H1 (cell line): ENCODE measurements at regions not wholly inside any gene's neighbourhood (a gene's known extent, or its start where the extent isn't known, plus 50 kb on each side); places are given as distances from the start of the nearest gene placed in this dataset.

Experiments
- CTCF ChIA-PET: fragments of 300-600 bp; sonication (Branson Sonifier 250); formaldehyde crosslinking; loops from one replicate; lab custom pipeline; 2021; ENCODE audit not compliant: partially characterized antibody; lab: Charles Lee
- POLR2A ChIA-PET: fragments of 300-600 bp; sonication (Branson Sonifier 250); formaldehyde crosslinking; loops from one replicate; lab custom pipeline; 2021; ENCODE audit warnings: inconsistent platforms; ENCODE audit not compliant: partially characterized antibody; lab: Charles Lee
- DNase-seq, 2 experiments: peaks; one replicate each; pipeline versions ENCODE4 v3.0.0 to v3.0.0-alpha.2; 2010 to 2022; ENCODE audit warnings: low spot score in 2 of 2, low read depth in 1 of 2, mixed read lengths in 1 of 2
- FAIRE-seq: peaks from 2 replicates; lab custom pipeline; 2011; peaks lifted over from hg19 to GRCh38; lab: Jason Lieb, UNC
- H2AFZ ChIP-seq: 2 replicates; pipeline ENCODE4 v1.8.1; 2012; ENCODE audit warnings: low read length, inconsistent platforms
- H2AK5ac ChIP-seq: 2 replicates; pipeline ENCODE4 v1.6.1; 2013; ENCODE audit warnings: low read depth, low read length
- H2BK120ac ChIP-seq: replicated peaks from 2 replicates; pipeline ENCODE3; 2013; ENCODE audit warnings: low read depth, low read length, inconsistent platforms
- H2BK12ac ChIP-seq: 2 replicates; pipeline ENCODE4 v1.6.1; 2013; ENCODE audit warnings: low read depth, low read length
- H2BK15ac ChIP-seq: 2 replicates; pipeline ENCODE4 v1.6.1; 2013; ENCODE audit warnings: low read length
- H2BK20ac ChIP-seq: 2 replicates; pipeline ENCODE4 v1.6.1; 2013; ENCODE audit warnings: low read length
- H2BK5ac ChIP-seq: 2 replicates; pipeline ENCODE4 v1.6.1; 2013; ENCODE audit warnings: low read depth, low read length
- H3K14ac ChIP-seq: 2 replicates; pipeline ENCODE4 v1.6.1; 2013; ENCODE audit warnings: inconsistent platforms; ENCODE audit not compliant: insufficient read length
- H3K18ac ChIP-seq: 2 replicates; pipeline ENCODE4 v1.6.1; 2013; ENCODE audit warnings: low read length; ENCODE audit errors: extremely low read depth
- H3K23ac ChIP-seq: 2 replicates; pipeline ENCODE4 v1.6.1; 2013; ENCODE audit warnings: inconsistent platforms; ENCODE audit not compliant: insufficient read length
- H3K23me2 ChIP-seq: 2 replicates; pipeline ENCODE4 v1.6.1; 2013; ENCODE audit warnings: low read depth, low read length
- H3K27ac ChIP-seq: 2 replicates; pipeline ENCODE4 v1.6.1; 2011; ENCODE audit warnings: low read depth, low read length, inconsistent platforms
- H3K27me3 ChIP-seq, 4 experiments: replicated peaks in 1 of 4; 1 replicate in 1 of 4; 2 replicates in 3 of 4; pipeline versions ENCODE4 v1.6.1 to v1.8.1; 2011 to 2013; ENCODE audit warnings: low read length in 3 of 4, mild to moderate bottlenecking in 3 of 4, inconsistent platforms in 2 of 4, mixed read lengths in 2 of 4, moderate library complexity in 1 of 4; ENCODE audit not compliant: control insufficient read depth in 3 of 4, insufficient read depth in 3 of 4; ENCODE audit errors: extremely low read depth in 1 of 4
- H3K36me3 ChIP-seq, 4 experiments: 2 replicates each; pipeline versions ENCODE4 v1.6.1 to v1.8.1; 2011 to 2013; ENCODE audit warnings: mild to moderate bottlenecking in 4 of 4, low read length in 3 of 4, moderate library complexity in 2 of 4, control low read depth in 1 of 4, inconsistent platforms in 1 of 4; ENCODE audit not compliant: insufficient read depth in 4 of 4, control insufficient read depth in 2 of 4
- H3K4ac ChIP-seq: replicated peaks from 2 replicates; pipeline ENCODE3; 2013; ENCODE audit warnings: low read length, low read depth, mixed read lengths, inconsistent platforms; ENCODE audit not compliant: insufficient read length
- H3K4me1 ChIP-seq, 4 experiments: replicated peaks in 1 of 4; 1 replicate in 1 of 4; 2 replicates in 3 of 4; pipeline versions ENCODE4 v1.6.1 to v1.8.1; 2011 to 2013; ENCODE audit warnings: low read length in 3 of 4, inconsistent platforms in 2 of 4, mixed read lengths in 1 of 4; ENCODE audit not compliant: insufficient read depth in 4 of 4, control insufficient read depth in 3 of 4
- H3K4me2 ChIP-seq, 2 experiments: 2 replicates each; pipeline versions ENCODE4 v1.6.1 to v1.8.1; 2011 to 2013; ENCODE audit warnings: low read depth in 2 of 2, low read length in 2 of 2, control low read depth in 1 of 2, inconsistent platforms in 1 of 2, mild to moderate bottlenecking in 1 of 2; ENCODE audit not compliant: insufficient read depth in 1 of 2
- H3K4me3 ChIP-seq, 4 experiments: fragments of 200-600, 300-600 bp in 1 of 4; sonication (generic), shearing (Covaris generic), sonication (Bioruptor Twin) in 1 of 4; 2 replicates each; pipeline versions ENCODE4 v1.5.1 to v1.8.1; 2011 to 2016; ENCODE audit warnings: low read length in 4 of 4, low read depth in 3 of 4, control low read depth in 2 of 4, inconsistent platforms in 2 of 4, mild to moderate bottlenecking in 2 of 4, mixed read lengths in 1 of 4, moderate library complexity in 1 of 4; ENCODE audit not compliant: insufficient read depth in 2 of 4; ENCODE audit errors: extremely low read depth in 1 of 4
- H3K56ac ChIP-seq: replicated peaks from 2 replicates; pipeline ENCODE3; 2013; ENCODE audit warnings: low read depth, mild to moderate bottlenecking, mixed read lengths, low read length, inconsistent platforms; ENCODE audit not compliant: insufficient read length
- H3K79me1 ChIP-seq: 2 replicates; pipeline ENCODE4 v1.6.1; 2013; ENCODE audit warnings: low read depth, low read length, control low read depth
- H3K79me2 ChIP-seq, 2 experiments: 2 replicates each; pipeline versions ENCODE4 v1.6.1 to v1.8.1; 2012 to 2013; ENCODE audit warnings: low read length in 2 of 2, mild to moderate bottlenecking in 2 of 2, inconsistent platforms in 1 of 2; ENCODE audit not compliant: insufficient read depth in 2 of 2, control insufficient read depth in 1 of 2
- H3K9ac ChIP-seq, 4 experiments: replicated peaks in 1 of 4; 1 replicate in 1 of 4; 2 replicates in 3 of 4; pipeline versions ENCODE4 v1.6.1 to v1.8.1; 2011 to 2013; ENCODE audit warnings: low read depth in 3 of 4, low read length in 3 of 4, control low read depth in 2 of 4, mild to moderate bottlenecking in 2 of 4, moderate library complexity in 2 of 4, inconsistent platforms in 1 of 4; ENCODE audit errors: extremely low read depth in 1 of 4
- H3K9me3 ChIP-seq, 2 experiments: 2 replicates each; pipeline versions ENCODE4 v1.6.1 to v1.8.1; 2012 to 2013; ENCODE audit warnings: mild to moderate bottlenecking in 2 of 2, moderate library complexity in 2 of 2, control low read depth in 1 of 2, inconsistent platforms in 1 of 2, low read depth in 1 of 2, low read length in 1 of 2, mixed read lengths in 1 of 2; ENCODE audit not compliant: insufficient read depth in 2 of 2
- H4K20me1 ChIP-seq, 2 experiments: replicated peaks in 1 of 2; 2 replicates each; pipeline versions ENCODE3 to v1.8.1; 2011 to 2013; ENCODE audit warnings: inconsistent platforms in 2 of 2, low read length in 2 of 2, mild to moderate bottlenecking in 1 of 2; ENCODE audit not compliant: insufficient read depth in 2 of 2, control insufficient read depth in 1 of 2
- H4K5ac ChIP-seq: 2 replicates; pipeline ENCODE4 v1.6.1; 2013; ENCODE audit warnings: low read length, low read depth, mixed read lengths, inconsistent platforms; ENCODE audit not compliant: insufficient read length
- H4K8ac ChIP-seq: 2 replicates; pipeline ENCODE4 v1.8.0; 2013; ENCODE audit warnings: mild to moderate bottlenecking, moderate library complexity, low read length, inconsistent platforms; ENCODE audit not compliant: insufficient read depth; ENCODE audit errors: extremely low read depth
- H4K91ac ChIP-seq: replicated peaks from 2 replicates; pipeline ENCODE3; 2013; ENCODE audit warnings: low read length, mixed read lengths, inconsistent platforms; ENCODE audit not compliant: insufficient read length
- ASH2L ChIP-seq: fragments of 200-600, 300-600 bp; sonication (generic); IDR thresholded peaks from one replicate; pipeline ENCODE4 v1.7.1; 2017; ENCODE audit warnings: low read length
- BRCA1 ChIP-seq: IDR thresholded peaks from 2 replicates; pipeline ENCODE4 v1.6.1; 2012; ENCODE audit warnings: low read depth, low read length, improper control_type of control experiment
- CREB1 ChIP-seq: IDR thresholded peaks from 2 replicates; pipeline ENCODE4 v1.6.1; 2012; ENCODE audit warnings: inconsistent platforms
- EP300 ChIP-seq, 2 experiments: IDR thresholded peaks; 1 replicate in 1 of 2; 2 replicates in 1 of 2; pipeline ENCODE4 v1.6.1; 2011 to 2012; ENCODE audit warnings: low read depth in 2 of 2, low read length in 2 of 2, mild to moderate bottlenecking in 2 of 2, borderline replicate concordance in 1 of 2, inconsistent platforms in 1 of 2, moderate library complexity in 1 of 2
- GABPA ChIP-seq: IDR thresholded peaks from 2 replicates; pipeline ENCODE4 v1.6.1; 2011; ENCODE audit warnings: mild to moderate bottlenecking, low read length, moderate library complexity, borderline replicate concordance; ENCODE audit not compliant: insufficient read depth
- HDAC2 ChIP-seq, 2 experiments: fragments of 300-600 bp in 1 of 2; sonication (generic) in 1 of 2; IDR thresholded peaks; 2 replicates each; pipeline ENCODE4 v1.6.1; 2011 to 2012; ENCODE audit warnings: low read depth in 2 of 2, low read length in 2 of 2, mild to moderate bottlenecking in 2 of 2, moderate library complexity in 2 of 2, borderline replicate concordance in 1 of 2, inconsistent platforms in 1 of 2
- PHF8 ChIP-seq: fragments of 200-600 bp; sonication (generic); conservative IDR thresholded peaks from 2 replicates; pipeline ENCODE4 v1.7.1; 2012; ENCODE audit warnings: low read depth, mild to moderate bottlenecking, inconsistent platforms, low read length, moderate library complexity
- SIRT6 ChIP-seq: IDR thresholded peaks from one replicate; pipeline ENCODE4 v1.7.1; 2012; ENCODE audit warnings: low read length, inconsistent platforms
- SIX5 ChIP-seq: IDR thresholded peaks from 2 replicates; pipeline ENCODE4 v1.6.1; 2011; ENCODE audit warnings: mild to moderate bottlenecking, low read depth, low read length
- TEAD4 ChIP-seq: IDR thresholded peaks from 2 replicates; pipeline ENCODE4 v1.6.1; 2012; ENCODE audit warnings: low read depth, low read length, inconsistent platforms, mixed read lengths
- WGBS, 2 experiments: shearing (Covaris generic) in 1 of 2; methylation state at CpG; one replicate each; pipeline versions ENCODE4 v1.1.6 to v1.1.7; 2013 to 2015; ENCODE audit warnings: low lambda C conversion rate in 2 of 2, mixed read lengths in 2 of 2, inconsistent platforms in 1 of 2, low coverage in 1 of 2, missing lambda C conversion rate in 1 of 2; ENCODE audit not compliant: insufficient replicate concordance in 2 of 2, insufficient coverage in 1 of 2, insufficient read length in 1 of 2; ENCODE audit errors: extremely low coverage in 1 of 2, missing lambda C conversion rate in 1 of 2; 5-methylcytosine and 5-hydroxymethylcytosine counted together
- TF ChIP-seq, protein P1 (sequence below): IDR thresholded peaks from 2 replicates; pipeline ENCODE4 v1.6.1; 2012; ENCODE audit warnings: inconsistent platforms

DNA sequence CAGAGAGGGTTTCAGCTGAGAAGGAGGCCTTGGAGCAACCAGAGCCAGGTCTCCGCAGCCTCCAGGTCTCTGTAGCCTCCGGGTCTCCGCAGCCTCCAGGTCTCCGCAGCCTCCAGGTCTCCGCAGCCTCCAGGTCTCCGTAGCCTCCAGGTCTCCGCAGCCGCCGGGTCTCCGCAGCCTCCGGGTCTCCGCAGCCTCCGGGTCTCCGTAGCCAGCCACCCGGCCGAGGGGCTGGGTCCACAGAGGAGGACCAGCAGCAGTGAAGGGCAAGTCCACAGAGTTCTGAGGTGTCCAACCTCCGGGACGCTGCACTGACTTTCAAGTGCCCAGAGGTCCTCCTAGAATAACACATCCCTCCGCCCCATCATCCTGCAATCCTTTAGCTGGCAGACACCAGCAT, 221.0 kb downstream of the RBFOX3 start:
- CTCF ChIA-PET: interaction anchor here (0.7 to 17.7 kb wide), 18 partner anchors 12 to 447 kb away, joined by 3 to 291 read pairs (median 14); no protein-coding TSS in a partner anchor
- Histone ChIP-seq H4K5ac (no peak overlapping the region), H4K91ac (no peak overlapping the region), H3K9me3 (peaks cover 0 to 4% of the 10 kb centered on the region in 2 experiments; a peak in 1 of 4 replicates), H3K56ac (no peak overlapping the region), H3K4me3 (no peak overlapping the region), H3K9ac (no peak overlapping the region), H2BK120ac (no peak overlapping the region), H2BK15ac (no peak overlapping the region), H3K4me1 (peaks cover 0 to 5% (median under 1%) of the 10 kb centered on the region in 4 experiments; a peak in 5 of 7 replicates), H3K18ac (no peak overlapping the region), H3K4me2 (no peak overlapping the region), H3K14ac (no peak overlapping the region), H2BK12ac (no peak overlapping the region), H3K79me1 (0 out of 2 replicates have a peak, but pooled peaks cover 2% of the 10 kb centered on the region), H3K23ac (no peak overlapping the region), H2BK20ac (no peak overlapping the region), H3K27ac (no peak overlapping the region), H2BK5ac (no peak overlapping the region), H2AFZ (no peak overlapping the region), H4K8ac (no peak overlapping the region), H3K23me2 (peaks cover 3% of the 10 kb centered on the region; the same call in 1 of the 2 replicates), H2AK5ac (no peak overlapping the region), H3K4ac (no peak overlapping the region), H4K20me1 (peaks cover 0 to 11% of the 10 kb centered on the region in 2 experiments), H3K79me2 (peaks cover 0 to 3% of the 10 kb centered on the region in 2 experiments; a peak in 1 of 4 replicates), H3K27me3 (peaks cover 2 to 14% (median 9%) of the 10 kb centered on the region in 4 experiments), H3K36me3 (no peaks in the 10 kb centered on the region)
- POLR2A ChIA-PET: interaction anchor here (1.0 kb wide), 1 partner anchor 12 kb away, joined by 3 read pairs; no protein-coding TSS in a partner anchor
- no peak for FAIRE-seq
- DNase-seq: no peak
- TF ChIP-seq SIRT6 (no peak), GABPA (no peak), PHF8 (no peak), TEAD4 (no peak), BRCA1 (no peak), ASH2L (no peak), EP300 (IDR thresholded peaks at IDR 0.05; ENCODE audit: borderline replicate concordance in 1 of 2, low read depth in 2 of 2, low read length in 2 of 2) (no peak), HDAC2 (IDR thresholded peaks at IDR 0.05; ENCODE audit: borderline replicate concordance in 1 of 2, low read depth in 2 of 2, low read length in 2 of 2) (no peak), CREB1 (no peak), SIX5 (no peak)
- TF ChIP-seq, protein P1, sequence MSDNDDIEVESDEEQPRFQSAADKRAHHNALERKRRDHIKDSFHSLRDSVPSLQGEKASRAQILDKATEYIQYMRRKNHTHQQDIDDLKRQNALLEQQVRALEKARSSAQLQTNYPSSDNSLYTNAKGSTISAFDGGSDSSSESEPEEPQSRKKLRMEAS: no peak
- WGBS, 2 experiments: 90% methylated on average over 10 of the region's 19 CpGs; no CpG with 5 or more reads in 1 of the 2 experiments
